ENCODE measurements at regions not wholly inside any gene's neighbourhood (a gene's known extent, or its start where the extent isn't known, plus 50 kb on each side); places are given as distances from the start of the nearest gene placed in this dataset.

GRCh38 chr3:16103472-16103871, 71.0 kb upstream of the GALNT15 start:
- DNase-seq (ENCODE audit: low read depth) = peak; percentile 49
- TF ChIP-seq CTCF (IDR thresholded peaks at IDR 0.05; ENCODE audit: low read length, missing control alignments) = no peak
- no peak overlapping the region for H3K4me3 ChIP-seq (replicated peaks; ENCODE audit: low read depth, low read length)

- no peak overlapping the region for H3K4me3 ChIP-seq (replicated peaks; ENCODE audit: low read depth, low read length)
- TF ChIP-seq CTCF (IDR thresholded peaks at IDR 0.05; ENCODE audit: low read length, missing control alignments) = no peak
- DNase-seq (ENCODE audit: low read depth) = no peak
Measured at GRCh38 chr3:16104156-16104555, 70.3 kb upstream of the GALNT15 start.

GRCh38 chr3:16106050-16106449, 68.4 kb upstream of the GALNT15 start:
- no peak for TF ChIP-seq CTCF (IDR thresholded peaks at IDR 0.05; ENCODE audit: low read length, missing control alignments)
- no peak overlapping the region for H3K4me3 ChIP-seq (replicated peaks; ENCODE audit: low read depth, low read length)
- DNase-seq (ENCODE audit: low read depth) = no peak

GRCh38 chr3:16108424-16108823, 66.1 kb upstream of the GALNT15 start:
- no peak overlapping the region for H3K4me3 ChIP-seq (replicated peaks; ENCODE audit: low read depth, low read length)
- TF ChIP-seq CTCF (IDR thresholded peaks at IDR 0.05; ENCODE audit: low read length, missing control alignments) = no peak
- no peak for DNase-seq (ENCODE audit: low read depth)

- H3K4me3 ChIP-seq (replicated peaks; ENCODE audit: low read depth, low read length) = no peak overlapping the region
- no peak for DNase-seq (ENCODE audit: low read depth)
- no peak for TF ChIP-seq CTCF (IDR thresholded peaks at IDR 0.05; ENCODE audit: low read length, missing control alignments)
Measured at GRCh38 chr3:16109929-16110328, 64.6 kb upstream of the GALNT15 start.

- H3K4me3 ChIP-seq (replicated peaks; ENCODE audit: low read depth, low read length) = no peak overlapping the region
- TF ChIP-seq CTCF (IDR thresholded peaks at IDR 0.05; ENCODE audit: low read length, missing control alignments) = no peak
- peak; percentile 65 for DNase-seq (ENCODE audit: low read depth)
Measured at GRCh38 chr3:16112910-16113504, 61.5 kb upstream of the GALNT15 start.

- no peak overlapping the region for H3K4me3 ChIP-seq (replicated peaks; ENCODE audit: low read depth, low read length)
- TF ChIP-seq CTCF (IDR thresholded peaks at IDR 0.05; ENCODE audit: low read length, missing control alignments) = no peak
- DNase-seq (ENCODE audit: low read depth) = peak; percentile 53
Measured at GRCh38 chr3:16113704-16114103, 60.8 kb upstream of the GALNT15 start.

All from fibroblast of pulmonary artery (primary cell).